IPS-20b (cell line): ENCODE measurements at regions not wholly inside any gene's neighbourhood (a gene's known extent, or its start where the extent isn't known, plus 50 kb on each side); places are given as distances from the start of the nearest gene placed in this dataset.

Experiments
- H3K27ac ChIP-seq: one replicate; pipeline ENCODE4 v1.5.1; 2013; ENCODE audit warnings: low read length
- H3K27me3 ChIP-seq: 2 replicates; pipeline ENCODE4 v1.6.1; 2013; ENCODE audit warnings: mild to moderate bottlenecking, low read length, inconsistent platforms; ENCODE audit not compliant: insufficient read depth
- H3K36me3 ChIP-seq: 2 replicates; pipeline ENCODE4 v1.6.1; 2013; ENCODE audit warnings: low read depth, mild to moderate bottlenecking, inconsistent platforms, low read length, moderate library complexity; ENCODE audit not compliant: insufficient read depth
- H3K4me1 ChIP-seq: 2 replicates; pipeline ENCODE4 v1.6.1; 2013; ENCODE audit warnings: mild to moderate bottlenecking, control low read depth, inconsistent platforms, low read length, moderate library complexity; ENCODE audit not compliant: insufficient read depth
- H3K4me3 ChIP-seq: 2 replicates; pipeline ENCODE4 v1.5.1; 2013; ENCODE audit warnings: mild to moderate bottlenecking, low read length, inconsistent platforms
- H3K9ac ChIP-seq: 2 replicates; pipeline ENCODE4 v1.6.1; 2013; ENCODE audit warnings: low read depth, mild to moderate bottlenecking, inconsistent platforms, low read length, moderate library complexity
- H3K9me3 ChIP-seq: 2 replicates; pipeline ENCODE4 v1.6.1; 2013; ENCODE audit warnings: mild to moderate bottlenecking, low read depth, low read length, inconsistent platforms; ENCODE audit not compliant: insufficient read depth

GRCh38 chr13:59494151-59494550, 669.6 kb downstream of the DIAPH3 start:
- no peak overlapping the region for H3K9ac ChIP-seq
- H3K27me3 ChIP-seq = no peaks in the 10 kb centered on the region
- H3K36me3 ChIP-seq = no peaks in the 10 kb centered on the region
- no peaks in the 10 kb centered on the region for H3K9me3 ChIP-seq
- no peaks in the 10 kb centered on the region for H3K4me1 ChIP-seq
- no peak overlapping the region for H3K4me3 ChIP-seq
- no peak overlapping the region for H3K27ac ChIP-seq

GRCh38 chr13:59494560-59494970, 669.2 kb downstream of the DIAPH3 start:
- no peak overlapping the region for H3K4me3 ChIP-seq
- no peak overlapping the region for H3K27ac ChIP-seq
- no peaks in the 10 kb centered on the region for H3K4me1 ChIP-seq
- no peaks in the 10 kb centered on the region for H3K27me3 ChIP-seq
- no peaks in the 10 kb centered on the region for H3K9me3 ChIP-seq
- H3K9ac ChIP-seq = no peak overlapping the region
- no peaks in the 10 kb centered on the region for H3K36me3 ChIP-seq

GRCh38 chr13:59495299-59495698, 668.4 kb downstream of the DIAPH3 start:
- no peaks in the 10 kb centered on the region for H3K36me3 ChIP-seq
- no peak overlapping the region for H3K4me3 ChIP-seq
- H3K4me1 ChIP-seq = no peaks in the 10 kb centered on the region
- H3K27ac ChIP-seq = no peak overlapping the region
- no peaks in the 10 kb centered on the region for H3K9me3 ChIP-seq
- no peak overlapping the region for H3K9ac ChIP-seq
- H3K27me3 ChIP-seq = no peaks in the 10 kb centered on the region

GRCh38 chr13:59495936-59496512, 667.7 kb downstream of the DIAPH3 start:
- Histone ChIP-seq H3K36me3 (no peaks in the 10 kb centered on the region), H3K27me3 (no peaks in the 10 kb centered on the region), H3K9me3 (no peaks in the 10 kb centered on the region), H3K4me1 (no peaks in the 10 kb centered on the region), H3K9ac (no peak overlapping the region), H3K4me3 (no peak overlapping the region), H3K27ac (no peak overlapping the region)

GRCh38 chr13:59497621-59498247, 666.0 kb downstream of the DIAPH3 start:
- Histone ChIP-seq H3K36me3 (no peaks in the 10 kb centered on the region), H3K9ac (no peak overlapping the region), H3K4me1 (no peaks in the 10 kb centered on the region), H3K4me3 (no peak overlapping the region), H3K9me3 (no peaks in the 10 kb centered on the region), H3K27me3 (no peaks in the 10 kb centered on the region), H3K27ac (no peak overlapping the region)

- H3K27me3 ChIP-seq = no peaks in the 10 kb centered on the region
- no peak overlapping the region for H3K27ac ChIP-seq
- H3K4me1 ChIP-seq = no peaks in the 10 kb centered on the region
- no peaks in the 10 kb centered on the region for H3K36me3 ChIP-seq
- H3K4me3 ChIP-seq = no peak overlapping the region
- H3K9ac ChIP-seq = no peak overlapping the region
- no peaks in the 10 kb centered on the region for H3K9me3 ChIP-seq
These were observed 662.7 kb downstream of the DIAPH3 start for GRCh38 chr13:59501004-59501403.

GRCh38 chr13:59504407-59504806, 659.3 kb downstream of the DIAPH3 start:
- Histone ChIP-seq H3K27ac (no peak overlapping the region), H3K36me3 (no peaks in the 10 kb centered on the region), H3K27me3 (no peaks in the 10 kb centered on the region), H3K4me3 (no peak overlapping the region), H3K4me1 (no peaks in the 10 kb centered on the region), H3K9ac (no peak overlapping the region), H3K9me3 (no peaks in the 10 kb centered on the region)

GRCh38 chr13:59510386-59510785, 653.3 kb downstream of the DIAPH3 start:
- Histone ChIP-seq H3K9ac (no peak overlapping the region), H3K36me3 (no peaks in the 10 kb centered on the region), H3K9me3 (no peaks in the 10 kb centered on the region), H3K4me1 (no peaks in the 10 kb centered on the region), H3K27me3 (no peaks in the 10 kb centered on the region), H3K27ac (no peak overlapping the region), H3K4me3 (no peak overlapping the region)

- Histone ChIP-seq H3K9me3 (no peaks in the 10 kb centered on the region), H3K4me3 (no peak overlapping the region), H3K27ac (no peak overlapping the region), H3K4me1 (no peaks in the 10 kb centered on the region), H3K27me3 (no peaks in the 10 kb centered on the region), H3K9ac (no peak overlapping the region), H3K36me3 (no peaks in the 10 kb centered on the region)
These were observed 650.0 kb downstream of the DIAPH3 start for GRCh38 chr13:59513686-59514085.

- Histone ChIP-seq H3K9ac (no peak overlapping the region), H3K4me3 (no peak overlapping the region), H3K27ac (no peak overlapping the region), H3K9me3 (no peaks in the 10 kb centered on the region), H3K36me3 (no peaks in the 10 kb centered on the region), H3K4me1 (no peaks in the 10 kb centered on the region), H3K27me3 (no peaks in the 10 kb centered on the region)
These were observed 649.4 kb downstream of the DIAPH3 start for GRCh38 chr13:59514316-59514715.

- H3K36me3 ChIP-seq = no peaks in the 10 kb centered on the region
- H3K9ac ChIP-seq = no peak overlapping the region
- H3K27ac ChIP-seq = no peak overlapping the region
- no peaks in the 10 kb centered on the region for H3K4me1 ChIP-seq
- H3K9me3 ChIP-seq = no peaks in the 10 kb centered on the region
- H3K4me3 ChIP-seq = no peak overlapping the region
- no peaks in the 10 kb centered on the region for H3K27me3 ChIP-seq
These were observed 643.9 kb downstream of the DIAPH3 start for GRCh38 chr13:59519819-59520218.

GRCh38 chr13:59521549-59521948, 642.2 kb downstream of the DIAPH3 start:
- no peaks in the 10 kb centered on the region for H3K27me3 ChIP-seq
- H3K4me1 ChIP-seq = no peaks in the 10 kb centered on the region
- H3K4me3 ChIP-seq = no peak overlapping the region
- H3K27ac ChIP-seq = no peak overlapping the region
- no peaks in the 10 kb centered on the region for H3K9me3 ChIP-seq
- H3K36me3 ChIP-seq = no peaks in the 10 kb centered on the region
- no peak overlapping the region for H3K9ac ChIP-seq
